Neural cell (in vitro differentiated cells): ENCODE measurements at regions not wholly inside any gene's neighbourhood (a gene's known extent, or its start where the extent isn't known, plus 50 kb on each side); places are given as distances from the start of the nearest gene placed in this dataset.
A peak's percentile ranks its signal among the peaks of the same experiment; 100 is the strongest.

Experiments
- H2AFZ ChIP-seq: fragments of 200-600, 300-800 bp; sonication (generic), shearing (Covaris generic); 2 replicates; pipeline ENCODE4 v1.6.0; 2014; ENCODE audit warnings: low read depth, mild to moderate bottlenecking, antibody characterized with exemption, low read length, moderate library complexity
- H3F3A ChIP-seq: fragments of 200-600 bp; shearing (Covaris generic); 2 replicates; pipeline ENCODE4 v1.6.1; 2016; ENCODE audit warnings: mild to moderate bottlenecking, moderate library complexity, mixed read lengths, antibody characterized with exemption, low read length; ENCODE audit not compliant: insufficient read depth, poor library complexity, severe bottlenecking
- H3K27ac ChIP-seq: fragments of 200-600, 300-800 bp; sonication (generic), shearing (Covaris generic); 2 replicates; pipeline ENCODE4 v1.5.1; 2014; ENCODE audit warnings: mild to moderate bottlenecking, low read length, moderate library complexity
- H3K27me3 ChIP-seq: fragments of 300-800, 200-600 bp; sonication (generic), shearing (Covaris generic); 2 replicates; pipeline ENCODE4 v1.6.0; 2014; ENCODE audit warnings: mild to moderate bottlenecking, low read depth, low read length, moderate library complexity; ENCODE audit not compliant: insufficient read depth
- H3K36me3 ChIP-seq: fragments of 300-800, 200-600 bp; sonication (generic), shearing (Covaris generic); 2 replicates; pipeline ENCODE4 v1.5.1; 2014; ENCODE audit warnings: mild to moderate bottlenecking, antibody characterized with exemption, low read length, moderate library complexity; ENCODE audit not compliant: insufficient read depth
- H3K4me2 ChIP-seq: fragments of 300-800, 200-600 bp; sonication (generic), shearing (Covaris generic); 2 replicates; pipeline ENCODE4 v1.6.0; 2014; ENCODE audit warnings: mild to moderate bottlenecking, low read length
- H3K4me3 ChIP-seq: fragments of 300-800, 200-600 bp; sonication (generic), shearing (Covaris generic); 2 replicates; pipeline ENCODE4 v1.5.1; 2014; ENCODE audit warnings: mild to moderate bottlenecking, low read length, moderate library complexity
- H3K79me2 ChIP-seq: fragments of 200-600 bp; shearing (Covaris generic); replicated peaks from 2 replicates; pipeline ENCODE4 v1.6.0; 2014; ENCODE audit warnings: mild to moderate bottlenecking, low read length, moderate library complexity; ENCODE audit not compliant: insufficient read depth
- H3K9ac ChIP-seq: fragments of 300-800, 200-600 bp; sonication (generic), shearing (Covaris generic); 2 replicates; pipeline ENCODE4 v1.6.1; 2016; ENCODE audit warnings: mild to moderate bottlenecking, low read length, mixed read lengths
- H3K9me2 ChIP-seq: fragments of 200-600 bp; shearing (Covaris generic); 2 replicates; pipeline ENCODE4 v1.6.1; 2016; ENCODE audit warnings: mild to moderate bottlenecking, low read length, mixed read lengths; ENCODE audit not compliant: insufficient read depth
- H3K9me3 ChIP-seq: fragments of 200-600, 300-800 bp; sonication (generic), shearing (Covaris generic); 2 replicates; pipeline ENCODE4 v1.6.1; 2016; ENCODE audit warnings: mild to moderate bottlenecking, mixed run types, low read length, moderate library complexity, mixed read lengths
- H4K20me1 ChIP-seq: fragments of 200-600 bp; shearing (Covaris generic); 2 replicates; pipeline ENCODE4 v1.6.1; 2016; ENCODE audit warnings: mild to moderate bottlenecking, mixed run types; ENCODE audit not compliant: insufficient read depth
- EP300 ChIP-seq: fragments of 450-650 bp; conservative IDR thresholded peaks from 2 replicates; pipeline ENCODE4 v1.6.1; 2014; ENCODE audit warnings: antibody characterized with exemption, mild to moderate bottlenecking, moderate library complexity; ENCODE audit not compliant: poor library complexity, severe bottlenecking
- EZH2 ChIP-seq: fragments of 200-600, 300-800 bp; shearing (Covaris generic), sonication (generic); IDR thresholded peaks from 2 replicates; pipeline ENCODE4 v1.6.1; 2014; ENCODE audit warnings: antibody characterized with exemption, low read length, borderline replicate concordance, mild to moderate bottlenecking; ENCODE audit not compliant: insufficient read depth, poor library complexity, severe bottlenecking
- MXI1 ChIP-seq: fragments of 450-650 bp; conservative IDR thresholded peaks from 2 replicates; pipeline ENCODE4 v1.6.1; 2014; ENCODE audit warnings: antibody characterized with exemption, mild to moderate bottlenecking; ENCODE audit not compliant: poor library complexity, severe bottlenecking
- POLR2AphosphoS5 ChIP-seq: IDR thresholded peaks from 2 replicates; pipeline ENCODE4 v1.6.1; 2012
- RAD21 ChIP-seq: fragments of 450-650 bp; conservative IDR thresholded peaks from 2 replicates; pipeline ENCODE4 v1.6.1; 2014; ENCODE audit warnings: antibody characterized with exemption, mild to moderate bottlenecking, moderate library complexity
- TAF1 ChIP-seq: IDR thresholded peaks from 2 replicates; pipeline ENCODE4 v1.6.1; 2012; ENCODE audit warnings: low read depth
- TF ChIP-seq, protein P1 (sequence below): IDR thresholded peaks from 2 replicates; pipeline ENCODE4 v1.6.1; 2012; ENCODE audit warnings: borderline replicate concordance
- TF ChIP-seq, protein P2 (sequence below): fragments of 450-650 bp; IDR thresholded peaks from 2 replicates; pipeline ENCODE4 v1.5.1; 2014; ENCODE audit warnings: antibody characterized with exemption, mild to moderate bottlenecking, moderate library complexity; ENCODE audit not compliant: poor library complexity, severe bottlenecking

DNA sequence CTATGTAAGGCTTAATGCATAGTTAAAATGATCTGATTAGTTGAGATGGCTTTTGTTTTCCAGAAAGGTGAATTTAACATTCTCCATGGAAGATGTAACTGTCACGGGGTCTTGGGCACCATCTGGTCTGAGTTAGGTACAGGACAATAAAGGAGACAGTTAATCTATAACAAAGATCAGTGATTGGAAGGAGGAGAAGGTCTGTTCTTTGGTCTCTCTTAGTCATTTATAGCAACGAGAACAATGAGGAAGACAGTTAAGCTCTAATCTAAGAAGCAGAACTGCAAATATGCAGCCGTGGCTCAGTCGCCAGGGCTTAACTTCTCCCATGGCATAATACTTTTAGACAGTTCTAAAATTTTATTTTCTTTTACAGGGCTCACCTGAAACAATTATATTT lies 405.5 kb upstream of the SULF2 start:
- H2AFZ ChIP-seq = no peak overlapping the region
- H3K4me3 ChIP-seq = no peak overlapping the region
- no peaks in the 10 kb centered on the region for H3K79me2 ChIP-seq
- no peaks in the 10 kb centered on the region for H3F3A ChIP-seq
- H3K9me2 ChIP-seq = no peaks in the 10 kb centered on the region
- peaks cover 3% of the 10 kb centered on the region for H3K9me3 ChIP-seq
- H4K20me1 ChIP-seq = no peaks in the 10 kb centered on the region
- no peak overlapping the region for H3K4me2 ChIP-seq
- H3K27ac ChIP-seq = no peak overlapping the region
- H3K9ac ChIP-seq = no peak overlapping the region
- no peaks in the 10 kb centered on the region for H3K27me3 ChIP-seq
- no peaks in the 10 kb centered on the region for H3K36me3 ChIP-seq
- TF ChIP-seq RAD21 (no peak), EZH2 (no peak), POLR2AphosphoS5 (no peak)
- TF ChIP-seq, protein P1, sequence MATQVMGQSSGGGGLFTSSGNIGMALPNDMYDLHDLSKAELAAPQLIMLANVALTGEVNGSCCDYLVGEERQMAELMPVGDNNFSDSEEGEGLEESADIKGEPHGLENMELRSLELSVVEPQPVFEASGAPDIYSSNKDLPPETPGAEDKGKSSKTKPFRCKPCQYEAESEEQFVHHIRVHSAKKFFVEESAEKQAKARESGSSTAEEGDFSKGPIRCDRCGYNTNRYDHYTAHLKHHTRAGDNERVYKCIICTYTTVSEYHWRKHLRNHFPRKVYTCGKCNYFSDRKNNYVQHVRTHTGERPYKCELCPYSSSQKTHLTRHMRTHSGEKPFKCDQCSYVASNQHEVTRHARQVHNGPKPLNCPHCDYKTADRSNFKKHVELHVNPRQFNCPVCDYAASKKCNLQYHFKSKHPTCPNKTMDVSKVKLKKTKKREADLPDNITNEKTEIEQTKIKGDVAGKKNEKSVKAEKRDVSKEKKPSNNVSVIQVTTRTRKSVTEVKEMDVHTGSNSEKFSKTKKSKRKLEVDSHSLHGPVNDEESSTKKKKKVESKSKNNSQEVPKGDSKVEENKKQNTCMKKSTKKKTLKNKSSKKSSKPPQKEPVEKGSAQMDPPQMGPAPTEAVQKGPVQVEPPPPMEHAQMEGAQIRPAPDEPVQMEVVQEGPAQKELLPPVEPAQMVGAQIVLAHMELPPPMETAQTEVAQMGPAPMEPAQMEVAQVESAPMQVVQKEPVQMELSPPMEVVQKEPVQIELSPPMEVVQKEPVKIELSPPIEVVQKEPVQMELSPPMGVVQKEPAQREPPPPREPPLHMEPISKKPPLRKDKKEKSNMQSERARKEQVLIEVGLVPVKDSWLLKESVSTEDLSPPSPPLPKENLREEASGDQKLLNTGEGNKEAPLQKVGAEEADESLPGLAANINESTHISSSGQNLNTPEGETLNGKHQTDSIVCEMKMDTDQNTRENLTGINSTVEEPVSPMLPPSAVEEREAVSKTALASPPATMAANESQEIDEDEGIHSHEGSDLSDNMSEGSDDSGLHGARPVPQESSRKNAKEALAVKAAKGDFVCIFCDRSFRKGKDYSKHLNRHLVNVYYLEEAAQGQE = no peak

DNA sequence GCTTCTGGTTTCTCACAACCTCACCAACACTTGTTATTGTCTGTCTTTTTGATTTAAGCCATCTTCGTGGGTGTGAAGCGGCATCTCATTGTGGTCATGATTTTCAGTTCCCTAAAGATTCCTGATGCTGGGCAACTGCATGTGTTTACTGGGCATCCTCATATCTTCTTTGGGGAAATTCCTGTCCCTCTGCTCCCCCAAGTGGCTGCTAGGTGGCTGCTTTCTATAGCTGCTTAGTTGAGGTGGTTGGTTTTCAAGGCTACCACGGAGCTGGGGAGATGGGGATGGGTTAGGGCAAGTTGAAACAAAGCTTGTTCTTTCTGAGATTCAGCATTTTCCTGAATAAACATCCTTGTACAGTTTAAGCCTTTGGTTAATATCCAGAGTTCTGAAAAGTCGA lies 403.9 kb upstream of the SULF2 start:
- H3K9me3 ChIP-seq = peaks cover 3% of the 10 kb centered on the region
- H3K4me2 ChIP-seq = no peak overlapping the region
- no peak overlapping the region for H3K27ac ChIP-seq

More for the DNA sequence above, 403.9 kb upstream of the SULF2 start:
- Histone ChIP-seq H3K9ac (no peak overlapping the region), H3K4me3 (no peak overlapping the region), H3F3A (no peaks in the 10 kb centered on the region), H3K79me2 (no peaks in the 10 kb centered on the region), H3K36me3 (no peaks in the 10 kb centered on the region), H4K20me1 (no peaks in the 10 kb centered on the region), H3K27me3 (no peaks in the 10 kb centered on the region), H3K9me2 (no peaks in the 10 kb centered on the region), H2AFZ (no peak overlapping the region)
- TF ChIP-seq, protein P1 = no peak
- TF ChIP-seq EP300 = no peak
- TF ChIP-seq RAD21 = peak; percentile 12
- no peak for TF ChIP-seq TAF1
- TF ChIP-seq, protein P2, sequence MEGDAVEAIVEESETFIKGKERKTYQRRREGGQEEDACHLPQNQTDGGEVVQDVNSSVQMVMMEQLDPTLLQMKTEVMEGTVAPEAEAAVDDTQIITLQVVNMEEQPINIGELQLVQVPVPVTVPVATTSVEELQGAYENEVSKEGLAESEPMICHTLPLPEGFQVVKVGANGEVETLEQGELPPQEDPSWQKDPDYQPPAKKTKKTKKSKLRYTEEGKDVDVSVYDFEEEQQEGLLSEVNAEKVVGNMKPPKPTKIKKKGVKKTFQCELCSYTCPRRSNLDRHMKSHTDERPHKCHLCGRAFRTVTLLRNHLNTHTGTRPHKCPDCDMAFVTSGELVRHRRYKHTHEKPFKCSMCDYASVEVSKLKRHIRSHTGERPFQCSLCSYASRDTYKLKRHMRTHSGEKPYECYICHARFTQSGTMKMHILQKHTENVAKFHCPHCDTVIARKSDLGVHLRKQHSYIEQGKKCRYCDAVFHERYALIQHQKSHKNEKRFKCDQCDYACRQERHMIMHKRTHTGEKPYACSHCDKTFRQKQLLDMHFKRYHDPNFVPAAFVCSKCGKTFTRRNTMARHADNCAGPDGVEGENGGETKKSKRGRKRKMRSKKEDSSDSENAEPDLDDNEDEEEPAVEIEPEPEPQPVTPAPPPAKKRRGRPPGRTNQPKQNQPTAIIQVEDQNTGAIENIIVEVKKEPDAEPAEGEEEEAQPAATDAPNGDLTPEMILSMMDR = no peak
- no peak for TF ChIP-seq MXI1
